Cardiac septum (tissue), 1 donor: ENCODE measurements at regions not wholly inside any gene's neighbourhood (a gene's known extent, or its start where the extent isn't known, plus 50 kb on each side); places are given as distances from the start of the nearest gene placed in this dataset.
"Not testable (repeated sequence)": the region's sequence is repeated elsewhere in the genome, so short reads cannot be mapped to it uniquely, and the experiment has no call there.

Experiments used
- DNase-seq: peaks from one replicate; pipeline ENCODE4 v3.0.0-alpha.2; 2020; ENCODE audit warnings: low spot score
- intact Hi-C: fragments of 100-400 bp; cut with DNase I; formaldehyde crosslinking; loops from one replicate; pipeline ENCODE4 v1.14.0; 2022
- donor health status: DM: no; HTN: no; CAD: no.

DNA sequence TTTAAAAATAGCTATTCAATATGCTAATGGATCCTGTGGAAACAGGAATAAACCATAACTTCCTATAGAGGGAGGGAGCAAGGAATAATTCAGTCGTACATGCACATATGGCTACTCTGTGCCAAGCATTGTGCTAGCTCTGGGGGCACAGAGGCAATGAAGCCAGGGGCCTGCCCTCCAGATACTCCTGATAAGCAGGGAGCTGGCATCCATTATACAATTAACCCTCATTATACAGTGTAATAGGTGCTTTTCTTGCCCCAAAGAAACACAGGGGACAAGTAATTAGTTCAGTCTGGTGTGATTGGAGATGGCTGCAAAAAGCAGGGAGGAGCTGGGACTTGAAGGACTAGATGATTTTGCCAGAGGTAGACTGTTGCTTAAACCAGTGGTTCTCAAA, 200.4 kb downstream of the SREK1 start:
- DNase-seq, result no peak
- intact Hi-C loops, result no loop called here

GRCh38 chr5:66345281-66345680, 201.2 kb downstream of the SREK1 start:
- DNase-seq, result no peak
- intact Hi-C loops, result no loop called here

GRCh38 chr5:66346869-66347268, 202.8 kb downstream of the SREK1 start:
- intact Hi-C loops, result no loop called here
- no peak for DNase-seq

- no peak for DNase-seq
- intact Hi-C loops, result loop anchor here (2.0 kb wide), 1 partner anchor 18 kb away; no protein-coding TSS in a partner anchor
These were observed 204.5 kb downstream of the SREK1 start for GRCh38 chr5:66348387-66349125.

- DNase-seq, result no peak
- intact Hi-C loops, result no loop called here
These were observed 207.7 kb downstream of the SREK1 start for GRCh38 chr5:66351813-66352212.

DNA sequence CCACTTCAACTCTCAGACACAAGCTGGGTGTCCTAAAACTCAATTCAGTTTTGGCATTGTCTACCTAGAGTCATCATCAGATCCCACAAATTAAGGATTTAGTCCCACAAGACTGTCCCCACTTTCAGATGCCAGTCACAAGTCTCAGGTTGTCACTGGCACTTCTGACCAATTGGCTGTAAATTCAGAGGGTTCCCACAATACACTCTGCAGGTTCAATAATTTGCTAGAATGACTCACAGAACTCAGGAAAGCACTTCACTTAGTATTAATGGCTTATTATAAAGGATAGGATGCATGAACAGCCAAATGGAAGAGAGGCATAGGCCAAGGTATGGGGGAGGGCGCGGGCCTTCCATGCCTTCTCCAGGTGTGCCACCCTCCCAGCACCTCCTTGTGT, 209.1 kb downstream of the SREK1 start:
- DNase-seq, result no peak
- intact Hi-C loops, result no loop called here

DNA sequence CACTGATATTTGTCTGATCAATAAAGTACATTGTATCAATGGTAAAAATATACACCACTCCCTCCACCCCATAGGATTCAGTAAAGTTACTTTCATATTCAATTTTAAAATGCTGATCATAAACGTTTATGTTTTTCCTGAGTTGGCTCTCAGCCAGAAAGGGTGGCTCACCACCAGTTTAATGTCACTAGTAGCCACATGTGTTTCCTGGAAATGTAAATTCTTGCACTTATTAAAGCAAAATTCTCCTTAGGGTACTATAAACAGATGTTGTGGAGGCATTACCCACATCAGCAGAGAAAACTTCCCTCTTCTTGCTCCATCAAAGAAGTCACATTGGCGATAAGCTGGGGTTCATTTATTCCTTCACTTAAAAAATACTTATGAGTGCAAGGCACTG, 210.3 kb downstream of the SREK1 start:
- intact Hi-C loops, result no loop called here
- DNase-seq, result no peak

- DNase-seq, result no peak
- intact Hi-C loops, result no loop called here
These were observed 212.0 kb downstream of the SREK1 start for GRCh38 chr5:66356011-66356565.

GRCh38 chr5:66358741-66359140, 214.6 kb downstream of the SREK1 start:
- no peak for DNase-seq
- intact Hi-C loops, result no loop called here

DNA sequence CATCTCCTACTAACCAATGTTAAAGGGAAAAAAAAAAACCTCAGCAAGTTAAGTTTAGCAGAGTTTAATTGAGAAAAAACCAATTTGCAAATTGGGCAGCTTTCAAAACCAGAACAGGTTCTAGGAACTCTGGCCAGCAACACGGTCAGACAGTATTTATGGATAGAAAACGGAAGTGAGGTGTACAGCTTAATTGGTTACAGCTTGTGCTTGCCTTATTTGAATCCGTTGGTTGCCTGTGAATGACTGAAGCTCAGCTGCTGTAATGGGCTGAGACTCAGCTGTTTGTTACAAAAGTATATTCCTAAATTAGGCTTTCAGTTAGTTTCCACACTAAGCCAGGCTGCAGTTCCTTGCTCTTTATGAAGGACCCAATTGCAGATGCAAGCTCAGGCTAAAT, 217.0 kb downstream of the SREK1 start:
- intact Hi-C loops, result no loop called here
- no peak for DNase-seq

GRCh38 chr5:66362046-66362445, 217.9 kb downstream of the SREK1 start:
- DNase-seq, result no peak
- intact Hi-C loops, result no loop called here

- intact Hi-C loops, result no loop called here
- no peak for DNase-seq
These were observed 218.6 kb downstream of the SREK1 start for GRCh38 chr5:66362687-66363086.

GRCh38 chr5:66363097-66363496, 219.0 kb downstream of the SREK1 start:
- intact Hi-C loops, result no loop called here
- no peak for DNase-seq

DNA sequence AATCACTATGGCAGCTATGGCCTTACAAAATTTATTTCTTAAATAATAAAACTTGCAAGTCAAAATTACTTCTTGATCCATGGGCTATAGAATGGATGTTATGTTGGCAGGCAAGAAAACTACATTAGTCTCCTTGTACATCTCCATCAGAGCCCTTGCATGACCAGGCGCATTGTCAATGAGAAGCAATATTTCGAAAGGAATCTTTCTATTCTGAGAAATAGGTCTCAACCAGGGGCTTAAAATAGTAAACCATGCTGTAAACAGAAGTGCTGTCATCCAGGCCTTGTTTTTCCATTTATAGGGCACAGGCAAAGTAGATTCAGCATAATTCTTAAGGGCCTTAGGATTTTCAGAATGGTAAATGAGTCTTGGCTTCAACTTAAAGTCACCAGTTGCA, 220.1 kb downstream of the SREK1 start:
- intact Hi-C loops, result no loop called here
- no peak for DNase-seq

GRCh38 chr5:66365981-66366380, 221.9 kb downstream of the SREK1 start:
- intact Hi-C loops, result loop anchor here (2.0 kb wide), 2 partner anchors 17 to 71 kb away; no protein-coding TSS in a partner anchor
- no peak for DNase-seq

- intact Hi-C loops, result loop anchor here (1.0 to 2.0 kb wide), 3 partner anchors 19 to 69 kb away; no protein-coding TSS in a partner anchor
- DNase-seq, result no peak
These were observed 223.9 kb downstream of the SREK1 start for GRCh38 chr5:66367814-66368541.

DNA sequence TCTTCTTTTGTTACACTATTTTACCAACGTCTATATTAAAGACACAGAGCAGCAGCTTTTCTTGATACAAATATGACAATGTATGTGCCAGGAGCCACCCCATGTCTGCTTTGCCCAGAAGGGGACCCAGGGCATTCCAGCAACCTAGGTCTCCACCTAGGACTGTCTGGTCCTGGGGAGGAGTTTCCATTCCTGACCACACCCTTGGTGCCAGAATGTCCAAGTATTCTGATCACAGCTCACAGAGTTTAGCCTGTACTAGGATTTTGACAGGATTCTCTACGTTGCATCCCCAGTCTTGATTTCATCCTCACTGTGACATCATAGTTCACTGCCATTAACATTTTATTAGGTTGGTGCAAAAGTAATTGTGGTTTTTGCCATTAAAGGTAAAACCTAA, 224.7 kb downstream of the SREK1 start:
- intact Hi-C loops, result loop anchor here (1.0 kb wide), 1 partner anchor 43 kb away; no protein-coding TSS in a partner anchor
- no peak for DNase-seq

GRCh38 chr5:66377747-66378146, 218.4 kb upstream of the MAST4 start:
- intact Hi-C loops, result no loop called here
- DNase-seq, result no peak

- DNase-seq, result no peak
- intact Hi-C loops, result no loop called here
These were observed 217.8 kb upstream of the MAST4 start for GRCh38 chr5:66378407-66378806.

GRCh38 chr5:66382152-66382551, 214.0 kb upstream of the MAST4 start:
- DNase-seq, result no peak
- intact Hi-C loops, result no loop called here

DNA sequence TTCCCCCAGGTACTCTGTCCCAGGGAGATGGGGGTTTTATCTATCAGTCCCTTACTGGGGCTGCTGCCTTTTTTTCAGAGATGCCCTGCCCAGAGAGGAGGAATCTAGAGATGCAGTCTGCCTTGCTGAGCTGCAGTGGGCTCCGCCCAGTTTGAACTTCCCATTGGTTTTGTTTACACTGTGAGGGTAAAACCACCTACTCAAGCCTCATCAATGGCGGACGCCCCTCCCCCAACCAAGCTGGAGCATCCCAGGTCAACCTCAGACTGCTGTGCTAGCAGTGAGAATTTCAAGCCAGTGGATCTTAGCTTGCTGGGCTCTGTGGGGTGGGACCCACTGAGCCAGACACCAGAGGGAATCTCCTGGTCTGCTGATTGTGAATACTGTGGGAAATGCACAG, 191.0 kb upstream of the MAST4 start:
- DNase-seq, intact Hi-C loops: not testable (repeated sequence)
